ENCODE measurements at regions not wholly inside any gene's neighbourhood (a gene's known extent, or its start where the extent isn't known, plus 50 kb on each side); places are given as distances from the start of the nearest gene placed in this dataset.

GRCh38 chr7:13198727-13199126, 511.3 kb downstream of the ARL4A start:
- 74% methylated on average over 2 of the region's 2 CpGs for WGBS

DNA sequence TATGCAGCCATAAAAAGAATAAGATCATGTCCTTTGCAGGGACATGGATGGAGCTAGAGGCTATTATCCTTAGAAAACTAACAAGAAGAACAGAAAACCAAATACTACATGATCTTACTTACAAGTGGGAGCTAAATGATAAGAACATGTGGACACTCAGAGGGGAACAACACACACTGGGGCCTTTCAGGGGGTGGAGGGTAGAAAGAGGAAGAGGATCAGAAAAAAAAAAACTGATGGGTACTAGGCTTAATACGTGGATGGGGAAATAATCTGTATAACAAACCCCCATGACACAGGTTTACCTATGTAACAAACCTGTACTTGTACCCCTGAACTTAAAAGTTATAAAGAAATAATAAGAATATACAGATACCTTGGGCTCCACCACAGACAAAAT, 514.2 kb downstream of the ARL4A start:
- no peaks in the 10 kb centered on the region for H3K9me3 ChIP-seq (ENCODE audit: control insufficient read depth in 4 of 4, low read length in 3 of 4)
- no peak overlapping the region for H3K27ac ChIP-seq (ENCODE audit: low read depth in 1 of 2, low read length in 2 of 2)
- H3K9ac ChIP-seq (ENCODE audit: low read depth in 1 of 2, low read length in 2 of 2) = no peak overlapping the region
- 41% methylated on average over 1 of the region's 1 CpG for WGBS
- H3K36me3 ChIP-seq (ENCODE audit: control insufficient read depth in 4 of 4, insufficient read depth in 3 of 4, low read depth in 1 of 4, low read length in 3 of 4) = no peaks in the 10 kb centered on the region
- H3K4me1 ChIP-seq (ENCODE audit: control insufficient read depth in 4 of 4, insufficient read depth in 4 of 4, low read length in 3 of 4) = no peaks in the 10 kb centered on the region
- no peak overlapping the region for H3K4me3 ChIP-seq (ENCODE audit: low read depth in 1 of 3, low read length in 3 of 3)
- DNase-seq (ENCODE audit: low spot score) = no peak
- H3K27me3 ChIP-seq (ENCODE audit: control insufficient read depth in 4 of 4, insufficient read depth in 4 of 4, low read length in 3 of 4) = peaks cover 0 to 3% (median 0%) of the 10 kb centered on the region in 4 donors
- TF ChIP-seq ZBTB33 (IDR thresholded peaks at IDR 0.05) (no peak), YY1 (IDR thresholded peaks at IDR 0.05) (no peak), RXRA (IDR thresholded peaks at IDR 0.05) (no peak), HNF4G (IDR thresholded peaks at IDR 0.05) (no peak), TAF1 (conservative IDR thresholded peaks at IDR 0.05) (no peak), JUND (IDR thresholded peaks at IDR 0.05) (no peak), SP1 (IDR thresholded peaks at IDR 0.05) (no peak), MAX (IDR thresholded peaks at IDR 0.05) (no peak)
- TF ChIP-seq, protein P1, sequence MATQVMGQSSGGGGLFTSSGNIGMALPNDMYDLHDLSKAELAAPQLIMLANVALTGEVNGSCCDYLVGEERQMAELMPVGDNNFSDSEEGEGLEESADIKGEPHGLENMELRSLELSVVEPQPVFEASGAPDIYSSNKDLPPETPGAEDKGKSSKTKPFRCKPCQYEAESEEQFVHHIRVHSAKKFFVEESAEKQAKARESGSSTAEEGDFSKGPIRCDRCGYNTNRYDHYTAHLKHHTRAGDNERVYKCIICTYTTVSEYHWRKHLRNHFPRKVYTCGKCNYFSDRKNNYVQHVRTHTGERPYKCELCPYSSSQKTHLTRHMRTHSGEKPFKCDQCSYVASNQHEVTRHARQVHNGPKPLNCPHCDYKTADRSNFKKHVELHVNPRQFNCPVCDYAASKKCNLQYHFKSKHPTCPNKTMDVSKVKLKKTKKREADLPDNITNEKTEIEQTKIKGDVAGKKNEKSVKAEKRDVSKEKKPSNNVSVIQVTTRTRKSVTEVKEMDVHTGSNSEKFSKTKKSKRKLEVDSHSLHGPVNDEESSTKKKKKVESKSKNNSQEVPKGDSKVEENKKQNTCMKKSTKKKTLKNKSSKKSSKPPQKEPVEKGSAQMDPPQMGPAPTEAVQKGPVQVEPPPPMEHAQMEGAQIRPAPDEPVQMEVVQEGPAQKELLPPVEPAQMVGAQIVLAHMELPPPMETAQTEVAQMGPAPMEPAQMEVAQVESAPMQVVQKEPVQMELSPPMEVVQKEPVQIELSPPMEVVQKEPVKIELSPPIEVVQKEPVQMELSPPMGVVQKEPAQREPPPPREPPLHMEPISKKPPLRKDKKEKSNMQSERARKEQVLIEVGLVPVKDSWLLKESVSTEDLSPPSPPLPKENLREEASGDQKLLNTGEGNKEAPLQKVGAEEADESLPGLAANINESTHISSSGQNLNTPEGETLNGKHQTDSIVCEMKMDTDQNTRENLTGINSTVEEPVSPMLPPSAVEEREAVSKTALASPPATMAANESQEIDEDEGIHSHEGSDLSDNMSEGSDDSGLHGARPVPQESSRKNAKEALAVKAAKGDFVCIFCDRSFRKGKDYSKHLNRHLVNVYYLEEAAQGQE (IDR thresholded peaks at IDR 0.05) = no peak
- TF ChIP-seq, protein P2, sequence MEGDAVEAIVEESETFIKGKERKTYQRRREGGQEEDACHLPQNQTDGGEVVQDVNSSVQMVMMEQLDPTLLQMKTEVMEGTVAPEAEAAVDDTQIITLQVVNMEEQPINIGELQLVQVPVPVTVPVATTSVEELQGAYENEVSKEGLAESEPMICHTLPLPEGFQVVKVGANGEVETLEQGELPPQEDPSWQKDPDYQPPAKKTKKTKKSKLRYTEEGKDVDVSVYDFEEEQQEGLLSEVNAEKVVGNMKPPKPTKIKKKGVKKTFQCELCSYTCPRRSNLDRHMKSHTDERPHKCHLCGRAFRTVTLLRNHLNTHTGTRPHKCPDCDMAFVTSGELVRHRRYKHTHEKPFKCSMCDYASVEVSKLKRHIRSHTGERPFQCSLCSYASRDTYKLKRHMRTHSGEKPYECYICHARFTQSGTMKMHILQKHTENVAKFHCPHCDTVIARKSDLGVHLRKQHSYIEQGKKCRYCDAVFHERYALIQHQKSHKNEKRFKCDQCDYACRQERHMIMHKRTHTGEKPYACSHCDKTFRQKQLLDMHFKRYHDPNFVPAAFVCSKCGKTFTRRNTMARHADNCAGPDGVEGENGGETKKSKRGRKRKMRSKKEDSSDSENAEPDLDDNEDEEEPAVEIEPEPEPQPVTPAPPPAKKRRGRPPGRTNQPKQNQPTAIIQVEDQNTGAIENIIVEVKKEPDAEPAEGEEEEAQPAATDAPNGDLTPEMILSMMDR (IDR thresholded peaks at IDR 0.05; ENCODE audit: low read depth, low read length, missing input control) = no peak

More at GRCh38 chr7:13198727-13199126, 511.3 kb downstream of the ARL4A start:
- Histone ChIP-seq H3K36me3 (ENCODE audit: control insufficient read depth in 4 of 4, insufficient read depth in 3 of 4, low read depth in 1 of 4, low read length in 3 of 4) (no peaks in the 10 kb centered on the region), H3K9me3 (ENCODE audit: control insufficient read depth in 4 of 4, low read length in 3 of 4) (no peaks in the 10 kb centered on the region), H3K4me1 (ENCODE audit: control insufficient read depth in 4 of 4, insufficient read depth in 4 of 4, low read length in 3 of 4) (no peaks in the 10 kb centered on the region), H3K27ac (ENCODE audit: low read depth in 1 of 2, low read length in 2 of 2) (no peak overlapping the region), H3K9ac (ENCODE audit: low read depth in 1 of 2, low read length in 2 of 2) (no peak overlapping the region), H3K27me3 (ENCODE audit: control insufficient read depth in 4 of 4, insufficient read depth in 4 of 4, low read length in 3 of 4) (no peaks in the 10 kb centered on the region), H3K4me3 (ENCODE audit: low read depth in 1 of 3, low read length in 3 of 3) (no peak overlapping the region)
- TF ChIP-seq RAD21 (IDR thresholded peaks at IDR 0.05) (no peak), JUND (IDR thresholded peaks at IDR 0.05) (no peak), TAF1 (conservative IDR thresholded peaks at IDR 0.05) (no peak), EGR1 (IDR thresholded peaks at IDR 0.05; ENCODE audit: low read depth in 2 of 2) (no peak), SP1 (IDR thresholded peaks at IDR 0.05) (no peak), HNF4G (IDR thresholded peaks at IDR 0.05) (no peak), MAX (IDR thresholded peaks at IDR 0.05) (no peak), FOXA2 (IDR thresholded peaks at IDR 0.05) (no peak), RXRA (IDR thresholded peaks at IDR 0.05) (no peak), GABPA (IDR thresholded peaks at IDR 0.05 in 1 of 2, conservative IDR thresholded peaks at IDR 0.05 in 1 of 2) (no peak), HNF4A (conservative IDR thresholded peaks at IDR 0.05) (no peak), YY1 (IDR thresholded peaks at IDR 0.05) (no peak)
- TF ChIP-seq, protein P1 (IDR thresholded peaks at IDR 0.05) = no peak
- TF ChIP-seq, protein P2 (IDR thresholded peaks at IDR 0.05; ENCODE audit: low read depth, low read length, missing input control) = no peak
- no peak for DNase-seq (ENCODE audit: low spot score)

Data from liver (tissue), 8 donors.